Activated CD4-positive, alpha-beta T cell treated with anti-CD3 and anti-CD28 coated beads, Interleukin-2, amount 10 ng/mL, durations not matched to agents 24 days and 14 days (primary cell): ENCODE measurements at regions not wholly inside any gene's neighbourhood (a gene's known extent, or its start where the extent isn't known, plus 50 kb on each side); places are given as distances from the start of the nearest gene placed in this dataset.

ENCODE experiments used
- DNase-seq: peaks from one replicate; pipeline ENCODE4 v3.0.0; 2022
- H3K27ac Mint-ChIP-seq: one replicate; pipeline ENCODE4 v1.8.0; 2022; ENCODE audit warnings: mild to moderate bottlenecking, mixed read lengths
- H3K27me3 Mint-ChIP-seq: one replicate; pipeline ENCODE4 v1.8.0; 2022; ENCODE audit warnings: mixed read lengths
- H3K36me3 Mint-ChIP-seq: one replicate; pipeline ENCODE4 v1.8.0; 2022; ENCODE audit warnings: low read depth, mild to moderate bottlenecking, mixed read lengths
- H3K4me1 Mint-ChIP-seq: one replicate; pipeline ENCODE4 v1.8.0; 2021; ENCODE audit warnings: mixed read lengths
- H3K4me3 Mint-ChIP-seq: one replicate; pipeline ENCODE4 v1.8.0; 2022; ENCODE audit warnings: mild to moderate bottlenecking, moderate library complexity, mixed read lengths
- H3K9me3 Mint-ChIP-seq: one replicate; pipeline ENCODE4 v1.8.0; 2021; ENCODE audit warnings: mixed read lengths
- intact Hi-C: fragments of 100-400 bp; cut with micrococcal nuclease; formaldehyde crosslinking; loops from one replicate; pipeline ENCODE4 v1.15.1; 2023

- Mint-ChIP-seq H3K9me3 (no peaks in the 10 kb centered on the region), H3K36me3 (no peaks in the 10 kb centered on the region), H3K4me3 (peak overlapping the region; percentile 58), H3K27ac (no peak overlapping the region), H3K27me3 (peaks cover 7% of the 10 kb centered on the region), H3K4me1 (peaks cover 18% of the 10 kb centered on the region)
- intact Hi-C loops, result no loop called here
- no peak for DNase-seq
These were observed 50.2 kb upstream of the SLC66A3 start for GRCh38 chr2:11104794-11105660.
